ENCODE measurements at regions not wholly inside any gene's neighbourhood (a gene's known extent, or its start where the extent isn't known, plus 50 kb on each side); places are given as distances from the start of the nearest gene placed in this dataset.

DNA sequence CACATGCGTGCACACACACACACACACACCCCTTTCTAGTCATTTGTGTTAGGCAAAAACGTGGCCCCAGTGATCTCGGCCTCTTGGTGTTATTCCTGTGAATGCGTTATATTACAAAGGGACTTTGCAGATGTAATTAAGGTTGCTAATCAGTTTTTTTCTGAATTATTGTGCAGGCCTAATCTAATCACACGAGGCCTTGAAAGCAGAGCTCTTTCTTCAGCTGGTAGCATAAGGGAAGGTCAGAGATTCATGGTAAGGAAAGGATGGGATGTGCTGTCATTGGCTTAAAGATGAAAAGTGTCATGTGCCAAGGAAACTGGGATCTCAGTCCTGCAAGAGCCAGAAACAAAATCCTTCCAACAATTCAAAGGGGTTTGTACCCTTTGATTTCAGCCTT lies 113.4 kb upstream of the ELAC2 start:
- no peak overlapping the region for H3K4me2 ChIP-seq (replicated peaks; ENCODE audit: low read depth, low read length, poor library complexity, severe bottlenecking)
- DNase-seq (no peak), ATAC-seq (ENCODE audit: low read depth) (no peak)
- H2AFZ ChIP-seq (ENCODE audit: insufficient read depth, low read depth, low read length, poor library complexity, severe bottlenecking) = no peak overlapping the region
- H3K4me1 Mint-ChIP-seq = no peaks in the 10 kb centered on the region
- intact Hi-C loops (cut with micrococcal nuclease) = no loop called here
- H3K27me3 ChIP-seq (replicated peaks in 1 of 4; ENCODE audit: control extremely low read depth in 1 of 4, control insufficient read depth in 3 of 4, insufficient read depth in 4 of 4, low read length in 3 of 4) = no peaks in the 10 kb centered on the region
- H3K36me3 ChIP-seq (replicated peaks in 1 of 2; ENCODE audit: control extremely low read depth in 1 of 2, control insufficient read depth in 1 of 2, extremely low read depth in 1 of 2, insufficient read depth in 2 of 2, low read length in 1 of 2) = no peaks in the 10 kb centered on the region
- H3K27ac ChIP-seq (ENCODE audit: low read length in 2 of 2) = no peak overlapping the region
- no peaks in the 10 kb centered on the region for H3K4me1 ChIP-seq (ENCODE audit: control insufficient read depth in 2 of 2, insufficient read depth in 2 of 2, low read length in 2 of 2)
- H3K79me2 ChIP-seq (ENCODE audit: control insufficient read depth, insufficient read depth, low read length) = no peaks in the 10 kb centered on the region
- no peak overlapping the region for H3K4me3 ChIP-seq (ENCODE audit: control extremely low read depth in 1 of 5, extremely low read depth in 1 of 5, insufficient read depth in 1 of 5, low read depth in 2 of 5, low read length in 4 of 5)
- H3K27me3 Mint-ChIP-seq = peaks cover 7% of the 10 kb centered on the region
- H3K9ac ChIP-seq (ENCODE audit: low read length) = no peak overlapping the region
- H3K4me3 Mint-ChIP-seq = no peak overlapping the region
- POLR2A ChIA-PET = no interaction called here
- no peaks in the 10 kb centered on the region for H3K9me3 ChIP-seq (ENCODE audit: control extremely low read depth in 1 of 3, control insufficient read depth in 2 of 3, insufficient read depth in 1 of 3, low read length in 2 of 3)
- TF ChIP-seq, protein P1, sequence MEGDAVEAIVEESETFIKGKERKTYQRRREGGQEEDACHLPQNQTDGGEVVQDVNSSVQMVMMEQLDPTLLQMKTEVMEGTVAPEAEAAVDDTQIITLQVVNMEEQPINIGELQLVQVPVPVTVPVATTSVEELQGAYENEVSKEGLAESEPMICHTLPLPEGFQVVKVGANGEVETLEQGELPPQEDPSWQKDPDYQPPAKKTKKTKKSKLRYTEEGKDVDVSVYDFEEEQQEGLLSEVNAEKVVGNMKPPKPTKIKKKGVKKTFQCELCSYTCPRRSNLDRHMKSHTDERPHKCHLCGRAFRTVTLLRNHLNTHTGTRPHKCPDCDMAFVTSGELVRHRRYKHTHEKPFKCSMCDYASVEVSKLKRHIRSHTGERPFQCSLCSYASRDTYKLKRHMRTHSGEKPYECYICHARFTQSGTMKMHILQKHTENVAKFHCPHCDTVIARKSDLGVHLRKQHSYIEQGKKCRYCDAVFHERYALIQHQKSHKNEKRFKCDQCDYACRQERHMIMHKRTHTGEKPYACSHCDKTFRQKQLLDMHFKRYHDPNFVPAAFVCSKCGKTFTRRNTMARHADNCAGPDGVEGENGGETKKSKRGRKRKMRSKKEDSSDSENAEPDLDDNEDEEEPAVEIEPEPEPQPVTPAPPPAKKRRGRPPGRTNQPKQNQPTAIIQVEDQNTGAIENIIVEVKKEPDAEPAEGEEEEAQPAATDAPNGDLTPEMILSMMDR (IDR thresholded peaks at IDR 0.05) = no peak
- no peak for TF ChIP-seq EZH2 (IDR thresholded peaks at IDR 0.05; ENCODE audit: borderline replicate concordance, insufficient read depth, low read depth, low read length, poor library complexity, severe bottlenecking)
- H4K20me1 ChIP-seq (ENCODE audit: control insufficient read depth, insufficient read depth, low read length, poor library complexity, severe bottlenecking) = no peaks in the 10 kb centered on the region
- H3K27ac Mint-ChIP-seq = no peak overlapping the region
- H3K9me3 Mint-ChIP-seq (ENCODE audit: insufficient read depth) = peaks cover 3% of the 10 kb centered on the region
- no CpG with 5 or more reads among the region's 5 CpGs for WGBS (ENCODE audit: insufficient coverage)
- CTCF ChIA-PET = no interaction called here

DNA sequence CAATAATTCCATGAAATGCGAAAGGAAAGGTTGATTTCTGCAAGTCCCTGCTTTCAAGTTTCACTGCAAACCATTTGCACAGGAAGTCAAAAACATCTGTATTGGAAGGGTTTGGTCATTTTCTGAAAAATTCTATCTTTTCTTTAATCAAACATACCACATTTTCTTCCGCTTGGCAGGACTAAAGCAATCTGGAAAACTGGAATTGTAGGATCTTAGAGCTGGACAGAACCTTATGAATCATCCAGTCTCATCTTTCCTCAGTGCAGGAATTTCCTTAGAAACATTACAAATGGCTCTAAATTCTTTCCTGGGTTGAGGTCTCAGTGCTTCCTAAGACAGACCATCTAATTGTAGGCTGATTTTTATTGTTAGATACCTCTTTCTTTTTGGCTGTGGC lies 111.5 kb upstream of the ELAC2 start:
- Mint-ChIP-seq H3K9me3 (ENCODE audit: insufficient read depth) (no peaks in the 10 kb centered on the region), H3K4me3 (no peak overlapping the region), H3K27me3 (peaks cover 7% of the 10 kb centered on the region), H3K27ac (no peak overlapping the region), H3K4me1 (no peaks in the 10 kb centered on the region)
- H3K36me3 ChIP-seq (replicated peaks in 1 of 2; ENCODE audit: control extremely low read depth in 1 of 2, control insufficient read depth in 1 of 2, extremely low read depth in 1 of 2, insufficient read depth in 2 of 2, low read length in 1 of 2) = no peaks in the 10 kb centered on the region
- H4K20me1 ChIP-seq (ENCODE audit: control insufficient read depth, insufficient read depth, low read length, poor library complexity, severe bottlenecking) = no peaks in the 10 kb centered on the region
- no peaks in the 10 kb centered on the region for H3K4me1 ChIP-seq (ENCODE audit: control insufficient read depth in 2 of 2, insufficient read depth in 2 of 2, low read length in 2 of 2)
- WGBS (ENCODE audit: insufficient coverage) = no CpG with 5 or more reads among the region's 2 CpGs
- H3K27me3 ChIP-seq (replicated peaks in 1 of 4; ENCODE audit: control extremely low read depth in 1 of 4, control insufficient read depth in 3 of 4, insufficient read depth in 4 of 4, low read length in 3 of 4) = no peaks in the 10 kb centered on the region
- H3K9me3 ChIP-seq (ENCODE audit: control extremely low read depth in 1 of 3, control insufficient read depth in 2 of 3, insufficient read depth in 1 of 3, low read length in 2 of 3) = no peaks in the 10 kb centered on the region
- H3K79me2 ChIP-seq (ENCODE audit: control insufficient read depth, insufficient read depth, low read length) = no peaks in the 10 kb centered on the region
- intact Hi-C loops (cut with micrococcal nuclease) = no loop called here
- DNase-seq (no peak), ATAC-seq (ENCODE audit: low read depth) (no peak)
- H2AFZ ChIP-seq (ENCODE audit: insufficient read depth, low read depth, low read length, poor library complexity, severe bottlenecking) = no peak overlapping the region
- CTCF ChIA-PET = no interaction called here
- TF ChIP-seq, protein P1 (IDR thresholded peaks at IDR 0.05) = no peak
- TF ChIP-seq EZH2 (IDR thresholded peaks at IDR 0.05; ENCODE audit: borderline replicate concordance, insufficient read depth, low read depth, low read length, poor library complexity, severe bottlenecking) = no peak
- H3K4me3 ChIP-seq (ENCODE audit: control extremely low read depth in 1 of 5, extremely low read depth in 1 of 5, insufficient read depth in 1 of 5, low read depth in 2 of 5, low read length in 4 of 5) = no peak overlapping the region
- POLR2A ChIA-PET = no interaction called here
- no peak overlapping the region for H3K9ac ChIP-seq (ENCODE audit: low read length)
- H3K4me2 ChIP-seq (replicated peaks; ENCODE audit: low read depth, low read length, poor library complexity, severe bottlenecking) = no peak overlapping the region
- H3K27ac ChIP-seq (ENCODE audit: low read length in 2 of 2) = no peak overlapping the region
